Hepatocyte (in vitro differentiated cells): ENCODE measurements at regions not wholly inside any gene's neighbourhood (a gene's known extent, or its start where the extent isn't known, plus 50 kb on each side); places are given as distances from the start of the nearest gene placed in this dataset.

Experiments used
- DNase-seq: peaks from one replicate; pipeline ENCODE4 v3.0.0-alpha.2; 2016; ENCODE audit warnings: low spot score
- H2AFZ ChIP-seq: fragments of 200-600 bp; sonication (generic); 2 replicates; pipeline ENCODE4 v1.6.0; 2016; ENCODE audit warnings: antibody characterized with exemption, mild to moderate bottlenecking
- H3K27ac ChIP-seq: fragments of 200-600 bp; sonication (generic); 2 replicates; pipeline ENCODE4 v1.5.1; 2016; ENCODE audit warnings: mild to moderate bottlenecking
- H3K27me3 ChIP-seq: fragments of 200-600 bp; sonication (generic); 2 replicates; pipeline ENCODE4 v1.6.1; 2016
- H3K36me3 ChIP-seq: fragments of 200-600 bp; sonication (generic); replicated peaks from 2 replicates; pipeline ENCODE4 v1.5.1; 2016; ENCODE audit warnings: low read depth; ENCODE audit not compliant: insufficient read depth
- H3K4me1 ChIP-seq: fragments of 200-600 bp; sonication (generic); 2 replicates; pipeline ENCODE4 v1.5.1; 2016; ENCODE audit warnings: mild to moderate bottlenecking, moderate library complexity; ENCODE audit not compliant: insufficient read depth
- H3K4me2 ChIP-seq: fragments of 200-600 bp; sonication (generic); 2 replicates; pipeline ENCODE4 v1.6.0; 2016
- H3K4me3 ChIP-seq: fragments of 200-600 bp; sonication (generic); 2 replicates; pipeline ENCODE4 v1.5.1; 2016; ENCODE audit warnings: mild to moderate bottlenecking
- H3K79me2 ChIP-seq: fragments of 200-600 bp; sonication (generic); 2 replicates; pipeline ENCODE4 v1.6.0; 2017; ENCODE audit warnings: mild to moderate bottlenecking
- H3K9me2 ChIP-seq: fragments of 200-600 bp; sonication (generic); replicated peaks from 2 replicates; pipeline ENCODE4 v1.6.0; 2017; ENCODE audit warnings: mild to moderate bottlenecking; ENCODE audit not compliant: insufficient read depth
- H3K9me3 ChIP-seq: fragments of 200-600 bp; sonication (generic); 2 replicates; pipeline ENCODE4 v1.5.1; 2016; ENCODE audit warnings: low read depth, mild to moderate bottlenecking
- H4K20me1 ChIP-seq: fragments of 200-600 bp; sonication (generic); 2 replicates; pipeline ENCODE4 v1.6.0; 2016; ENCODE audit warnings: mild to moderate bottlenecking; ENCODE audit not compliant: insufficient read depth, poor library complexity, severe bottlenecking
- CTCF ChIP-seq: fragments of 200-600 bp; sonication (generic); IDR thresholded peaks from 2 replicates; pipeline ENCODE4 v1.5.1; 2016; ENCODE audit warnings: antibody characterized with exemption, mild to moderate bottlenecking; ENCODE audit not compliant: poor library complexity
- EZH2 ChIP-seq: fragments of 200-600 bp; sonication (generic); IDR thresholded peaks from 2 replicates; pipeline ENCODE4 v1.6.1; 2016; ENCODE audit warnings: antibody characterized with exemption, mild to moderate bottlenecking, borderline replicate concordance
- EZH2phosphoT487 ChIP-seq: fragments of 200-600 bp; sonication (generic); IDR thresholded peaks from one replicate; pipeline ENCODE4 v1.6.1; 2018; ENCODE audit warnings: antibody characterized with exemption, mild to moderate bottlenecking, low read depth, moderate library complexity; ENCODE audit not compliant: unreplicated experiment, severe bottlenecking
- WGBS: methylation state at CpG from one replicate; pipeline ENCODE4 v1.1.6; 2016; ENCODE audit warnings: low lambda C conversion rate; ENCODE audit errors: missing lambda C conversion rate; 5-methylcytosine and 5-hydroxymethylcytosine counted together

DNA sequence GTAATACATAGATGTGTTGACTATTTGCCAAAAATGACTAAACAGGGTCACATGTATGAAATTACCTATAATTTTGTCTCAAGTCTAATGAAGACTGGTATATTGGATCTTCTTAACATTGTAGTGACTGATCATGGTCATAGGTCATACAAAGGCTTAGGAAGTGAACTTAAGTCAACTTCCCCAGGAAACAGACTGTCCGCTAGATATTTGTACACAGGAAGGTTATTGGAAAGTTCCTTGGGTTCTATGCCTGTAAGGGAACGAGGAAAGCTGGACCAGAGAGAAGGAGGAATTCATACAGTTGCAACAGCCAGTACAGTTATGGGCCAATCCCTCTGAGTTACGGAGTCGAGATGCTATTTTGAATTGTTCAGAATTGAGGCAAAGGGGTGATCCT is 462.0 kb upstream of the THRB start:
- DNase-seq: no peak
- no peaks in the 10 kb centered on the region for H4K20me1 ChIP-seq
- no peak overlapping the region for H2AFZ ChIP-seq
- no peaks in the 10 kb centered on the region for H3K4me1 ChIP-seq
- 98% methylated on average over 4 of the region's 4 CpGs for WGBS
- no peak for TF ChIP-seq EZH2phosphoT487
- no peak for TF ChIP-seq CTCF
- TF ChIP-seq EZH2: no peak
- no peaks in the 10 kb centered on the region for H3K79me2 ChIP-seq
- H3K36me3 ChIP-seq: no peaks in the 10 kb centered on the region
- no peak overlapping the region for H3K4me2 ChIP-seq
- no peaks in the 10 kb centered on the region for H3K9me3 ChIP-seq
- H3K27ac ChIP-seq: no peak overlapping the region
- H3K9me2 ChIP-seq: no peaks in the 10 kb centered on the region
- H3K4me3 ChIP-seq: no peak overlapping the region
- no peaks in the 10 kb centered on the region for H3K27me3 ChIP-seq

DNA sequence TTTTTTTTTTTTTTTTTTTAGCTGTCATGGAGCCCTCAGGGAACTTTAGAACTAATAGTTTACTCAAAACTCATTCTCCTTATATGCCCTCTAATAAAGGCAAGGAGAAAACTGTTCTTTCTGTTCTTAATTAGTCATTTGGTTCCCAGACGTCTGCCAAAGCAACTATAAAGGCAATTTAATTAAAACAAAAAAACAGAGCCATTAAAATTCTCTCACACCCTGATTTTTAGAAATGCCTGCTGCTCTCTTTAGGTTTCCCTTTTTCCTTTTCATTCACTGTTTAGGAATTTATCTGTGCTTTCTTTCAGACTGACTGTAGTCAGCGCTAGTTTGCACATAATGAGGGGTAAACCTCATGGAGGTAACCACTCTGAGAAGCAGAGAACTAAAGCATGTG is 463.6 kb upstream of the THRB start:
- Histone ChIP-seq H3K9me2 (no peaks in the 10 kb centered on the region), H3K4me3 (no peak overlapping the region), H3K27me3 (no peaks in the 10 kb centered on the region), H3K27ac (no peak overlapping the region), H3K9me3 (no peaks in the 10 kb centered on the region), H2AFZ (no peak overlapping the region), H3K4me1 (no peaks in the 10 kb centered on the region), H3K79me2 (no peaks in the 10 kb centered on the region), H4K20me1 (no peaks in the 10 kb centered on the region), H3K36me3 (no peaks in the 10 kb centered on the region), H3K4me2 (no peak overlapping the region)
- 59% methylated on average over 2 of the region's 2 CpGs for WGBS
- no peak for DNase-seq
- TF ChIP-seq CTCF: no peak
- no peak for TF ChIP-seq EZH2phosphoT487
- no peak for TF ChIP-seq EZH2

DNA sequence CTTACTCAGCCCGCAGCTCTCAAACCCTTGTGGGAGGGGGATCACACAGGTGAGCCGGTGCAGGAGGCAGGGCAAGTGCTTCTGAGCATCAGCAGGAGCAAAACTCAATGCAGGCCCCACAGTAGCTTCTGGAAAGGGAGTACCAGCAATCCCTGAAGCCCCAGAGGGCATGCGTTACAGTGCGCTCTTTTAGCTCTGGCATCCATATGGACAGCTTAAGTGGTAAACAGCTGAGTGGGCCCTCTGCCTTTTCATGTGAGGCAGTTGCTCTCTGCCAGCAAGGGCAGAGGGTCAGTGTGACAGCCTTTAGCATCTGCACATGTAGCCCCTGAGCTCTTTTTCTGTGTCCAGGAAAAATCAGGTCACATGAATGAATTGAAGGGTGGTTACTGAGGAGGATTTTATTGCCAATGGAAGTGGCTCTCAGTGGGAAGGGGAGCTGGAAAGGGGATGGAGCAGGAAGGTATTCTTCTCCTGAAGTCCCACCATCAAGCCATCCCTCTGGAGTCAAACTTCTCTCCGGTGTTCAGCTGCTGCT is 464.3 kb upstream of the THRB start:
- H3K9me2 ChIP-seq: no peaks in the 10 kb centered on the region
- 78% methylated on average over 5 of the region's 5 CpGs for WGBS
- DNase-seq: no peak

More for the DNA sequence above, 464.3 kb upstream of the THRB start:
- TF ChIP-seq CTCF (no peak), EZH2 (no peak), EZH2phosphoT487 (no peak)
- H3K4me1 ChIP-seq: no peaks in the 10 kb centered on the region
- H3K79me2 ChIP-seq: no peaks in the 10 kb centered on the region
- no peak overlapping the region for H2AFZ ChIP-seq
- H4K20me1 ChIP-seq: no peaks in the 10 kb centered on the region
- H3K9me3 ChIP-seq: no peaks in the 10 kb centered on the region
- H3K27ac ChIP-seq: no peak overlapping the region
- no peak overlapping the region for H3K4me2 ChIP-seq
- H3K4me3 ChIP-seq: no peak overlapping the region
- no peaks in the 10 kb centered on the region for H3K36me3 ChIP-seq
- no peaks in the 10 kb centered on the region for H3K27me3 ChIP-seq
